ENCODE measurements at regions not wholly inside any gene's neighbourhood (a gene's known extent, or its start where the extent isn't known, plus 50 kb on each side); places are given as distances from the start of the nearest gene placed in this dataset.

- Histone ChIP-seq H3K27me3 (ENCODE audit: control insufficient read depth, insufficient read depth, low read length) (no peaks in the 10 kb centered on the region), H2BK15ac (ENCODE audit: low read depth, low read length) (no peak overlapping the region), H4K91ac (ENCODE audit: insufficient read depth, low read depth, low read length) (no peak overlapping the region), H2AK9ac (replicated peaks; ENCODE audit: low read depth, low read length, poor library complexity) (no peak overlapping the region), H3K56ac (ENCODE audit: extremely low read depth, insufficient read depth, low read length) (no peak overlapping the region), H3K18ac (ENCODE audit: low read depth, low read length) (no peak overlapping the region; the same call in 1 of the 2 replicates), H2BK5ac (ENCODE audit: low read depth, low read length, poor library complexity, severe bottlenecking) (no peak overlapping the region), H3K36me3 (ENCODE audit: control insufficient read depth, insufficient read depth, low read length) (no peaks in the 10 kb centered on the region), H3K9ac (ENCODE audit: low read depth, low read length) (no peak overlapping the region), H3K4me1 (ENCODE audit: control insufficient read depth, insufficient read depth, low read length) (peaks cover 5% of the 10 kb centered on the region), H2BK20ac (ENCODE audit: low read depth, low read length) (no peak overlapping the region), H3K27ac (ENCODE audit: insufficient read depth, low read length) (no peak overlapping the region), H3K9me3 (ENCODE audit: control insufficient read depth, insufficient read depth, low read length) (no peaks in the 10 kb centered on the region), H2AFZ (replicated peaks; ENCODE audit: low read length, poor library complexity) (no peak overlapping the region), H3K4me2 (ENCODE audit: low read depth, low read length) (no peak overlapping the region), H3K79me1 (ENCODE audit: low read depth in 1 of 2, low read length in 2 of 2) (no peaks in the 10 kb centered on the region), H2AK5ac (ENCODE audit: low read depth, low read length) (no peak overlapping the region), H3K4ac (ENCODE audit: low read depth, low read length) (no peak overlapping the region), H3K23ac (ENCODE audit: low read depth, low read length) (no peak overlapping the region), H2BK120ac (ENCODE audit: low read depth, low read length) (no peak overlapping the region), H3K14ac (replicated peaks; ENCODE audit: low read depth, low read length) (no peak overlapping the region), H4K5ac (ENCODE audit: low read depth, low read length) (no peak overlapping the region; the same call in 1 of the 2 replicates), H3K4me3 (ENCODE audit: insufficient read depth, low read depth, low read length) (no peak overlapping the region), H4K20me1 (ENCODE audit: insufficient read depth, low read length) (no peaks in the 10 kb centered on the region), H3K9me1 (ENCODE audit: insufficient read depth, low read length) (no peaks in the 10 kb centered on the region; the same call in none of the 2 replicates), H4K8ac (ENCODE audit: low read depth in 2 of 2, low read length in 2 of 2) (no peak overlapping the region)
- in situ Hi-C loops (cut with MboI; ENCODE audit: low sequenced_read_pairs) (no loop called here), intact Hi-C loops (cut with micrococcal nuclease) (no loop called here), dilution Hi-C loops (cut with HindIII; ENCODE audit: low sequenced_read_pairs, unreplicated experiment) (no loop called here)
- BruUV-seq (replicated peaks): no TSS peak
- DNase-seq (no peak), ATAC-seq (ENCODE audit: low read depth) (no peak; the same call in none of the 2 replicates)
- 10% methylated on average over 1 of the region's 3 CpGs; no CpG with 5 or more reads in 1 of the 2 experiments for WGBS, 2 experiments (ENCODE audit: extremely low coverage in 2 of 2, insufficient read length in 1 of 2)
- TF ChIP-seq RCOR1 (IDR thresholded peaks at IDR 0.05; ENCODE audit: insufficient replicate concordance, low read length) (no peak), CTCF (conservative IDR thresholded peaks at IDR 0.05; ENCODE audit: low read depth, low read length) (no peak), POLR2A (IDR thresholded peaks at IDR 0.05; ENCODE audit: low read depth, low read length) (no peak), CHD1 (IDR thresholded peaks at IDR 0.05; ENCODE audit: low read depth, low read length) (no peak), MXI1 (IDR thresholded peaks at IDR 0.05; ENCODE audit: borderline replicate concordance, low read depth, low read length) (no peak), FOS (IDR thresholded peaks at IDR 0.05; ENCODE audit: low read depth, low read length) (no peak), NFE2L2 (IDR thresholded peaks at IDR 0.05; ENCODE audit: low read depth, low read length) (no peak), MAFK (IDR thresholded peaks at IDR 0.05; ENCODE audit: low read depth, low read length) (no peak), RFX5 (IDR thresholded peaks at IDR 0.05; ENCODE audit: low read depth, low read length) (no peak), MAZ (IDR thresholded peaks at IDR 0.05; ENCODE audit: borderline replicate concordance, low read depth, low read length) (no peak), BHLHE40 (IDR thresholded peaks at IDR 0.05; ENCODE audit: low read depth, low read length) (no peak), SMC3 (IDR thresholded peaks at IDR 0.05; ENCODE audit: low read depth, low read length) (no peak), RAD21 (IDR thresholded peaks at IDR 0.05; ENCODE audit: low read length) (no peak)
- TF ChIP-seq, protein P1, sequence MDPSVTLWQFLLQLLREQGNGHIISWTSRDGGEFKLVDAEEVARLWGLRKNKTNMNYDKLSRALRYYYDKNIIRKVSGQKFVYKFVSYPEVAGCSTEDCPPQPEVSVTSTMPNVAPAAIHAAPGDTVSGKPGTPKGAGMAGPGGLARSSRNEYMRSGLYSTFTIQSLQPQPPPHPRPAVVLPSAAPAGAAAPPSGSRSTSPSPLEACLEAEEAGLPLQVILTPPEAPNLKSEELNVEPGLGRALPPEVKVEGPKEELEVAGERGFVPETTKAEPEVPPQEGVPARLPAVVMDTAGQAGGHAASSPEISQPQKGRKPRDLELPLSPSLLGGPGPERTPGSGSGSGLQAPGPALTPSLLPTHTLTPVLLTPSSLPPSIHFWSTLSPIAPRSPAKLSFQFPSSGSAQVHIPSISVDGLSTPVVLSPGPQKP (IDR thresholded peaks at IDR 0.05; ENCODE audit: borderline replicate concordance, low read depth, low read length): no peak
- CTCF ChIA-PET: no interaction called here
- POLR2A ChIA-PET (ENCODE audit: unreplicated experiment): no interaction called here
Observed at GRCh38 chr14:65348137-65348536, 64.4 kb upstream of the FUT8 start.

Data from IMR-90 (cell line).